DMS114 treated with DMSO at 0.1 percent for 48 hours (cell line): ENCODE measurements at regions not wholly inside any gene's neighbourhood (a gene's known extent, or its start where the extent isn't known, plus 50 kb on each side); places are given as distances from the start of the nearest gene placed in this dataset.
"Not testable (repeated sequence)": the region's sequence is repeated elsewhere in the genome, so short reads cannot be mapped to it uniquely, and the experiment has no call there.

Experiments
- DNase-seq: peaks from one replicate; lab custom pipeline; 2025; ENCODE audit not compliant: unreplicated experiment; lab: John Stamatoyannopoulos, UW

DNA sequence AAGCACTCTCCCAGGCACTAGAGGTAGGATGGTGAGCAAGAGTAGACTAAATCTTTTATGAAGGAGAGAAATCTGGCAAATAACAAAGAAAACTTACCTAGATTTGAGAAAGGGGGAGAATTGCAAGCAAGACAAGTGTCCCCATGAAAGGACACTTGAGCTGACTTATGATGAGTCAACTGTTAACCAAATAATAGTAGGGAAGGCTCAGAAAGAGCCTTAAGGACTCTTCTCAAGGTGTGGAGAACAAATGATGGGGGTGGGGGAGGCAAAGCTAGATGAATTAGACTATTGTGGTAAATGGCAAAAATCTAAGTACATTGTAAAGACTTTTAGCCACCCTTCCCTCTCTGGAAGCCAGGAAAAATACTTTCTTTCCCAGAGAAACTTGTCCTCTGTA lies 77.6 kb upstream of the RASA1 start:
- no peak for DNase-seq

DNA sequence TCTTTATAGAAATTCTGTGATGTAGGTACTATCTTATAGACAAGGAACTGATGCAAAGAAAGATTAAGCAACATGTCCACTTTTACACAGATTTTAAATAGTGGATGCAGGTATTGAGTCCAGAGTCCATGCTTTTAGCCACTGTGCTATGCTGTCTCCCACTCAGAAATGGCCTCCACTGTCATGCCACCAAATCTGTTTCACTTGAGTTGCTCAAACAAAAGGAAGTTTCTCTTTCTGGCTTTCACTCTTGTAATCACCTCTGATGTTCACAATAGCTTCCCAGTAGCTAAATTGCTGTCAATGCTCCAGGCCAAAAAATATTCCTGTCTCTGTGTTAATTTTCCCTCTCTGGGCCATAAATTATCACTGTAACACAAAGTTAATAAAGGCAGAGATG lies 77.0 kb upstream of the RASA1 start:
- no peak for DNase-seq

DNA sequence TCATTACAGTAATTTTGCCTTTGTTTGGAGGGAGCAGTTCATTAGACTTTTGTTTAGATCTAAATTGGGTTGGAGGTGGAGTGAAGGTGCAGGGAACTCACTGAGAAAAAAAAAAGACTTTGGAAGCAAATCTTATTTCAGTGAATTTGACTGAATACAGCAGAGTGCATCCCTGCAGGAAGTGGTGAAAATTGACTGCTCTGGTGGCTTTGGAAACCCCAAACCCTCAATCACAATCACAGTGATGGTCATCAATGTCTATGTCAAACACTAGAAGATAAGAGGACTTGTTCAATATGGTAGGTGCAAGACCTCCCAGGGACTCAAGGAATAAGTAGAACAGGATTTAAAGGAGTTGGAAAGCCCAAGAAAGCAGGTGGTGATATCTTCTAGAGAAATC lies 76.0 kb upstream of the RASA1 start:
- no peak for DNase-seq

DNA sequence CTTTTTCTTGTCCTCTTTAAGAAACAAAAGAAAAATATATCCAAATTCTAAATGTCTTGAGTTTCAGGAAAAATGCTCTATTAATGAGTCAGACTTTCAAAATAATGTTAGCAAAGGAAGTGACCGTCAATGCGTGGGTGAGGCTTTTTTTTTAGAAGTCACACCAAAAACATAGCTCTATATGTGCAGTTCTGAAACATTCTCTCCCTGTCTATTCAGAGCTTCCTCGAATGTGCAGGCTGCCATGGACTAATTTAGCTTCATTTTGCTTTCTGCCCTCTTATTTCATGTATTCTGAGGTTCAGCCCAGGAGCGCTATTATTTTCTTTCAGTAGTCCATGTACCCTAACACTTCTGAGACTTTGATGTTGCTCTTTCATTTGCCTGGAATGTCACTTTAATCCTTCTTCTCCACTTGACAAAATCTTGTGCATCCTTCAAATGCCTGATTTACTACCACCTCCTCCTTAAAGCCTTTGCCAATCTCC lies 72.5 kb upstream of the RASA1 start:
- no peak for DNase-seq

DNA sequence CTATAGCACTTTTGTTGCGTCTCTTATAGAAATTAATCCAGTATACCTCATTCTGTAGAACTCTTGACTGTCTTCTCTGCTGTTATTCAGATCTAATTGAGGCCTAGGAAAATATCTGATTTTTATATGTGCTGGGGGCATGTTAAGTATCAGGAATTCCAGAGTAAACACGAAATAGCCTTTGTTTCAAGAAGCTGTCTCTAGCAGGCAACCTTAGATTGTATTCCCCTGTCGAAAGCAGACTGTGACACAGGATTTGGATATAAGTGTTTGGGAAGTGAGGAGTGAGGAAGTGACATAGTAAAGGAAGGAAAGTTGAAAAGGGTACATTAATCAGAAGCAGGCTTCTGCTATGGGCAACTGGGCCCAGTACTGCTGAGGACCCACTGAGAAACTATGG lies 72.1 kb upstream of the RASA1 start:
- DNase-seq = no peak

DNA sequence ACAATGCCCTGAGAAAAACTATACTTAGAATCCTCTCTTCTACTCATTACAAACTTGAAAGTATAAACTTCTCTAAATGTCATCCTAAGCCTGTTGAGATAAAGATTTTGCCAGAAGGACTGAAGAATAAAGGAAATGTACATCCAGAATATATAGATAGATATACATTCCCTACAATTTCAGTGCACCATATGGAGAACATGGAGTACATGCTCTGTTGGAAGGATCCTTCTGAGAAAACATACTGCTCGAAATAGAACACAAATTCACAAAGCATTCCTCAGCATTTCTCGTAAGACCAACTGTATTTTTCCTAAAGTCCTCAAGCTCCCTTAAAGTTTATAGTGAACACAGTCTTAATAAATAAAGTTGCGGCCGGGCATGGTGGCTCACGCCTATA lies 69.7 kb upstream of the RASA1 start:
- DNase-seq = no peak

DNA sequence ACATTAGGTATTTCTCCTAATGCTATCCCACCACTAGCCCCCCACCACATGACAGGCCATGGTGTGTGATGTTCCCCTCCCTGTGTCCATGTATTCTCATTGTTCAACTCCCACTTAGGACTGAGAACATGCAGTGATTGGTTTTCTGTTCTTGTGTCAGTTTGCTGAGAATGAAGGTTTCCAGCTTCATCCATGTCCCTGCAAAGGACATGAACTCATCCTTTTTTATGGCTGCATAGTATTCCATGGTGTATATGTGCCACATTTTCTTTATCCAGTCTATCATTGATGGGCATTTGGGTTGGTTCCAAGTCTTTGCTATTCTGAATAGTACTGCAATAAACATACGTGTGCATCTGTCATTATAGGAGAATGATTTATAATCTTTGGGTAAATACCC lies 68.4 kb upstream of the RASA1 start:
- not testable (repeated sequence) for DNase-seq

DNA sequence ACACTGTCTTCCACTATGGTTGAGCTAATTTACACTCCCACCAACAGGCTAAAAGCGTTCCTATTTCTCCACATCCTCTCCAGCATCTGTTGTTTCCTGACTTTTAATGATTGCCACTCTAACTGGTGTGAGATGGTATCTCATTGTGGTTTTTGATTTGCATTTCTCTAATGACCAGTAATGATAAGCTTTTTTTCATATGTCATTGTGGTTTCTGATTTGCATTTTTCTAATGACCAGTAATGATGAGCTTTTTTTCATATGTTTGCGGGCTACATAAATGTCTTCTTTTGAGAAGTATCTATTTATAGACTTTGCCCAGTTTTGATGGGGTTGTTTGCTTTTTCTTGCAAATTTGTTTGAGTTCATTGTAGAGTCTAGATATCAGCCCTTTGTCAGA lies 68.0 kb upstream of the RASA1 start:
- not testable (repeated sequence) for DNase-seq

DNA sequence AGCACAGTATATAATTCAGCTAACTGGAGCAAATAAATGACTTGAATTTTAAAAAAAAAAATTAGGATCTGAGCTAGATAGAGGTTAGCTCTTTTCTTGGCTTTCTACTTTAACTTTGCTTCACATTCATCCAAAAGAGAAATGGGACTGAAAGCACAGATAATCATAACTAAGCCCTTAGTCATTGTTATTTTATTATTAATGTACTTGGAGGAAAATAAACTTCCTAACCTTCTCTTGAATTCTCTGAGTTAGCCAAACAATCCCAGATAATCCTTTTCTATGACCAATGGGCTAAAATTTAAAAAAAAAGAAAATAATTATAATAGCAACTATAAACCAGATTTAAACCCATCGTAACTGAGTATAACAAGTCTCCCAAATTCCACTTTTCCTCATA lies 57.6 kb upstream of the RASA1 start:
- no peak for DNase-seq

DNA sequence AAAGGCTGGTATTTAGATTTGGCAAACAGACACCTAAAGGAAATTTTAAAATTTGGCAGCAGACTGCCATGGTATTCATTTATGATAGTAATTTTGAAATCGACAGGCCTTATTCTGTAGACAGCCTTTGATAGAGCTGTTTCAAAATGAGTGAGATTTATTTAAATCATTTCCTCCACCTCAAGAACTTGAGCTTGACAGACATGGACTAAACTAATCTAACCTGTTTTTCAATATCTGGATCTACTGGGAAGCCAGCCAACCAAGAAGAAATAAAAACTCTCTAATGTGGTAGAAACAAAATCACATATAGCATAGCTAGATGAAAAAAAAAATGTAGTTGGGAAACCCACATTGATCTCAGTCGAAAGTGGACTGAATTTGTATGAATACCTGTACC lies 56.9 kb upstream of the RASA1 start:
- no peak for DNase-seq

DNA sequence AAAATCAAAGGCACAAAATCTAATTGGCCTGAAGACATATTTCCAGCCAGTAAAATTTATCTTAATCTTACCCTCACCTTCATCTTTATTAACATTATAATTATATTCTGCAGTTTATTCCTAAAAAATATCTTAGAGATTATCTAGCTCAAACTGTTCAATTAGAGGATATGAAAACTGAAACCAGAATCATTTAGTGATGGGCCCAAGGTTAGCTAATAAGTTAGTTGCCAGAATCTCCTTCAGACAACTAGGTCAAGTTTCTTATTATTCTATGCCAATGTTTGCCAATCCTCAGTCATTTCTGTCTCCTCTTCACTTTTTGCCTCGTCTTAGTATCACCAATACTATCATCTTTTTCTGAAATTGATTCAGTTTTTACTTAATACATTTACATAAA lies 56.0 kb upstream of the RASA1 start:
- DNase-seq = no peak

DNA sequence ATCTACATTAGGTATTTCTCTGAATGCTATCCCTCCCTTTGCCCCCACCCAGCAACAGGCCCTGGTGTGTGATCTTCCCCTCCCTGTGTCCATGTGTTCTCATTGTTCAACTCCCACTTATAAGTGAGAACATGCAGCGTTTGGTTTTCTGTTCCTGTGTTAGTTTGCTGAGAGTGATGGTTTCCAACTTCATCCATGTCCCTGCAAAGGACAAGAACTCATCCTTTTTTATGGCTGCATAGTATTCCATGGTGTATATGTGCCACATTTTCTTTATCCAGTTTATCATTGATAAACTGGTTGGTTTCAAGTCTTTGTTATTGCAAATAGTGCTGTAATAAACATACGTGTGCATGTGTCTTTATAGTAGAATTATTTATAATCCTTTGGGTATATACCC lies 55.5 kb upstream of the RASA1 start:
- not testable (repeated sequence) for DNase-seq

DNA sequence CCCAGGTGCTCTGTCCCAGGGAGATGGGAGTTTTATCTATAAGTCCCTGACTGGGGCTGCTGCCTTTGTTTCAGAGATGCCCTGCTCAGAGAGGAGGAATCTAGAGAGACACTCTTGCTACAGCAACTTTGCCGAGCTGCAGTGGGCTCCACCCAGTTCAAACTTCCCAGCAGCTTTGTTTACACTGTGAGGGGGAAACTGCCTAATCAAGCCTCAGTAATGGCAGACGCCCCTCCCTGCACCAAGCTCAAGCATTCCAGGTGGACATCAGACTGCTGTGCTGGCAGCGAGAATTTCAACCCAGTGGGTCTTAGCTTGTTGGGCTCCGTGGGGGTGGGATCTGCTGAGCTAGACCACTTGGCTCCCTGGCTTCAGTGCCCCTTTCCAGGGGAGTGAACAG lies 50.2 kb upstream of the RASA1 start:
- DNase-seq = not testable (repeated sequence)
